Osteocyte (in vitro differentiated cells): ENCODE measurements at regions not wholly inside any gene's neighbourhood (a gene's known extent, or its start where the extent isn't known, plus 50 kb on each side); places are given as distances from the start of the nearest gene placed in this dataset.

Experiments used
- DNase-seq: peaks from one replicate; pipeline ENCODE4 v3.0.0; 2021; ENCODE audit warnings: mixed read lengths; ENCODE audit not compliant: unreplicated experiment; ENCODE audit errors: extremely low spot score
- H3K27ac Mint-ChIP-seq: one replicate; pipeline ENCODE4 v1.8.0; 2021; ENCODE audit warnings: mild to moderate bottlenecking, mixed read lengths; ENCODE audit not compliant: unreplicated experiment
- H3K27me3 Mint-ChIP-seq: one replicate; pipeline ENCODE4 v1.8.0; 2021; ENCODE audit warnings: mixed read lengths; ENCODE audit not compliant: unreplicated experiment
- H3K36me3 Mint-ChIP-seq: one replicate; pipeline ENCODE4 v1.8.0; 2021; ENCODE audit warnings: mixed read lengths; ENCODE audit not compliant: unreplicated experiment
- H3K4me1 Mint-ChIP-seq: one replicate; pipeline ENCODE4 v1.8.0; 2021; ENCODE audit warnings: mixed read lengths; ENCODE audit not compliant: unreplicated experiment
- H3K4me3 Mint-ChIP-seq: one replicate; pipeline ENCODE4 v1.8.0; 2021; ENCODE audit warnings: mild to moderate bottlenecking, moderate library complexity, mixed read lengths; ENCODE audit not compliant: unreplicated experiment
- H3K9me3 Mint-ChIP-seq: one replicate; pipeline ENCODE4 v1.8.0; 2021; ENCODE audit warnings: mixed read lengths; ENCODE audit not compliant: unreplicated experiment
- CTCF ChIP-seq: fragments of 200-600 bp; sonication (generic); IDR thresholded peaks from 2 replicates; pipeline ENCODE4 v1.5.0; 2021; ENCODE audit warnings: antibody characterized with exemption, mild to moderate bottlenecking, moderate library complexity

DNA sequence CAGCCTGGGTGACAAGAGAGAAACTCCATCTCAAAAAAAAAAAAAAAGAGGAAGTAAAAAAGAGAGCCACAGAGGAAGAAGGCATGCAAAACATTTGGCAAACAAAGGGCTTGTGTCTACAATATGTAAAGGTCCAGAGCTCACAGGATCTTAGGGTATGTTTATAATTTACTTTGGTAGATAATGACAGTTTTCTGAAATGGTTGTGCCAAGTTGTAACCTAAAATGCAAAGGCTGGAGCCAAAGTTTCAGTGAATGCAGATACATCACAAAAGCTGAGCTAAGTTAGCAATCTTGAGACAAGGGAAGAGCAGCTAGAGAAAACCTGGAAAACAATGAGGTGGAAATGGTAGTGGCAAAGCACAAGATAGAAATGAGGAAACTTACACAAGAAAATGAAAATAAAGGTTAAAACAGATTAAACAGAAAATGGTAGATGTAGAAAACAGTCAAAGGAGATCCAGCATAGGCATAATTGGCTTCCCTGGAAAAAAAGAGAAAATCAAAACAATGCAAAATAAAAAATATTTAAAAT lies 77.5 kb upstream of the HK2 start:
- no peak for TF ChIP-seq CTCF
- H3K4me3 Mint-ChIP-seq, result no peak overlapping the region
- H3K27me3 Mint-ChIP-seq, result peaks cover 2% of the 10 kb centered on the region
- no peak for DNase-seq
- no peak overlapping the region for H3K27ac Mint-ChIP-seq
- H3K9me3 Mint-ChIP-seq, result peaks cover 9% of the 10 kb centered on the region
- peaks cover 3% of the 10 kb centered on the region for H3K4me1 Mint-ChIP-seq
- peaks cover 5% of the 10 kb centered on the region for H3K36me3 Mint-ChIP-seq

DNA sequence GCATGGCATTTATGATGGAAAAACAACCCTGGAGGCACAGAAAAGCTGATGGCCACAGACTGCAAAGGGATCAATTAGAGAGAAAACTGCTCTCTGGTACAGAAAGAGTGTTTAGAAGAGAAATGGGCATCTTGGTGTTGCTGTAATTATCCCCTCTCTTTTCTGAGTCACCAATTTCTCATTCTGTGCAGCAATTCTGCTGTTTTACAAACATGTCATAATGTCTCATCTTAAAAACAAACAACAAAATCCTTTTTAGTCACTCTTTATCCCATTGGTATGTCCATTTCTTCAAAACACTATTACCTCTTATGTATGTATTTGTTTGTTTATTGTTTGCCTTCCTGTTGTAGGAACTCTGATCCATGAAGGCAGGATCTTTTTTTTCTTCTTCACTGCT lies 73.9 kb upstream of the HK2 start:
- Mint-ChIP-seq H3K4me3 (no peak overlapping the region), H3K27ac (no peak overlapping the region), H3K4me1 (peaks cover 21% of the 10 kb centered on the region), H3K27me3 (no peaks in the 10 kb centered on the region), H3K9me3 (peaks cover 9% of the 10 kb centered on the region), H3K36me3 (peaks cover 5% of the 10 kb centered on the region)
- DNase-seq, result peak; percentile 4
- TF ChIP-seq CTCF, result no peak

DNA sequence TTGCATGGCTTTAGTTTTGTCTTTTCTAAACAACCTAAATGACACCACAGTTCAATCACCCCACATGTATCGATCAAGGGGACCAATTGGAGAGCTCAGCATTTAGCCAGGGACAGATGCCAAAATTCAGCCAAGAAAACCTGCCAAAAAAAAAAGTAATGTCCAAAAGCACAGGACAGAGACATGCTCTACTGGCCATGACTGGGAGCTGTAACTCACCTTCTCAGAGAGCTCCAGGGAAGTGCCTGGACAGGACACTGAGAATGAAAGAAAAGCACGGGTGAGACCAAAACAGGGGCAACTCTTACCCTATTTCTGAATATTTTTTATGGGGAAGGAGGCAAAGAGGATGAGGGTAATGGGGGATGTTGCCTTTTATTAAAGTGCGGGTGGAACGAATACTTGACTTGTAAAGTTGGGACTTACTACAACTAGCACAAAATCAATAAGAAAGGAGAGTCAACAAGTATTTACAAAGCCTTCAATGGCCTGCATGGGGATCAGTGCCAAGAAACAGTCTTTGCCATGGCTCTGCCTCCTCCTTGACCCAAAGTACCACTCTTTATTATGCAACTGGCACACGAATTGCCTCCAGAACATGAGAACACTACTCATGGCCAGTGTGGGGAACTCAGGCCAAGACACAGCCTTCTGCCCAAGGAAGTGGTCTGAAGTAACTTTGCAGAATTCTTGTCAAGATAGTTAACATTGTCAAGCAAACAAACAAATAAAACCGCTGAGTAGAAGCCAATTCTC lies 72.9 kb upstream of the HK2 start:
- Mint-ChIP-seq H3K4me3 (no peak overlapping the region), H3K27me3 (no peaks in the 10 kb centered on the region), H3K27ac (no peak overlapping the region), H3K4me1 (peaks cover 25% of the 10 kb centered on the region), H3K36me3 (peaks cover 5% of the 10 kb centered on the region), H3K9me3 (peaks cover 9% of the 10 kb centered on the region)
- no peak for TF ChIP-seq CTCF
- no peak for DNase-seq

- peak; percentile 2 for DNase-seq
- TF ChIP-seq CTCF, result no peak
- Mint-ChIP-seq H3K27me3 (no peaks in the 10 kb centered on the region), H3K4me3 (no peak overlapping the region), H3K4me1 (peaks cover 38% of the 10 kb centered on the region), H3K27ac (no peak overlapping the region), H3K9me3 (peaks cover 2% of the 10 kb centered on the region), H3K36me3 (no peaks in the 10 kb centered on the region)
Measured at GRCh38 chr2:74762789-74763188, 71.1 kb upstream of the HK2 start.

GRCh38 chr2:74763962-74764428 lies 69.9 kb upstream of the HK2 start:
- no peak overlapping the region for H3K4me3 Mint-ChIP-seq
- H3K27me3 Mint-ChIP-seq, result no peaks in the 10 kb centered on the region
- H3K9me3 Mint-ChIP-seq, result no peaks in the 10 kb centered on the region
- H3K27ac Mint-ChIP-seq, result peak overlapping the region; percentile 43
- H3K4me1 Mint-ChIP-seq, result peaks cover 48% of the 10 kb centered on the region
- TF ChIP-seq CTCF, result no peak
- peak; percentile 42 for DNase-seq
- no peaks in the 10 kb centered on the region for H3K36me3 Mint-ChIP-seq
